PC-3 (cell line): ENCODE measurements at regions not wholly inside any gene's neighbourhood (a gene's known extent, or its start where the extent isn't known, plus 50 kb on each side); places are given as distances from the start of the nearest gene placed in this dataset.

Experiments
- CTCF ChIP-seq: fragments of 300-600 bp; sonication (generic); conservative IDR thresholded peaks from 2 replicates; pipeline ENCODE4 v1.5.1; 2017; ENCODE audit warnings: antibody characterized with exemption, low read depth, mild to moderate bottlenecking, low read length
- EZH2 ChIP-seq: fragments of 300-600 bp; sonication (generic); IDR thresholded peaks from one replicate; pipeline ENCODE4 v1.6.1; 2017; ENCODE audit warnings: antibody characterized with exemption, mild to moderate bottlenecking, low read length; ENCODE audit not compliant: unreplicated experiment

GRCh38 chr9:32200241-32200640 lies 184.2 kb upstream of the ACO1 start:
- no peak for TF ChIP-seq CTCF
- TF ChIP-seq EZH2, result no peak
